HG03432 (cell line): ENCODE measurements at regions not wholly inside any gene's neighbourhood (a gene's known extent, or its start where the extent isn't known, plus 50 kb on each side); places are given as distances from the start of the nearest gene placed in this dataset.

ENCODE experiments used
- ATAC-seq: cut with Tn5 transposase; IDR thresholded peaks from one replicate; pipeline ENCODE4 v1.9.1; 2021; ENCODE audit warnings: mild to moderate bottlenecking, moderate library complexity; ENCODE audit not compliant: unreplicated experiment

DNA sequence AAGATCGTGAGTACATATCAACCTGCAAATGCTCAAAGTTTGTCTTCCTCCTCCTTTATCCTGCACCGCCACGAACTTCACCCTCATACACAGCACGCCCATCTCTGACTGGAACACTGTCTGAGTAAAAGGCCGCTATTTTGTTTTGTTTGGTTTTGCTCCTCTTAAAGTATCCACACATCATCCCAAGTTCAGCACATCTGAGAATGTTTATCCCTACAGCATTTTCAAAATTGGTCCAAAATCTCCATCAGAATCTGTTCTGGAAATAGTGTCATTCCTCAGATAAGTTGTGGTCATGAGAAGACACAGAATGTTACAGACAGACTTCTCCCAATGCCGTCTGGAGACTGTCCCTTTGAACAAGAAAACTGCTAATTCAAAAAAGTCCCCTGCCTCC, 251.6 kb upstream of the ARID1B start:
- ATAC-seq = no peak

- ATAC-seq = no peak
Measured at GRCh38 chr6:156519940-156520339, 257.2 kb upstream of the ARID1B start.

GRCh38 chr6:156517088-156517487, 260.1 kb upstream of the ARID1B start:
- ATAC-seq = no peak

DNA sequence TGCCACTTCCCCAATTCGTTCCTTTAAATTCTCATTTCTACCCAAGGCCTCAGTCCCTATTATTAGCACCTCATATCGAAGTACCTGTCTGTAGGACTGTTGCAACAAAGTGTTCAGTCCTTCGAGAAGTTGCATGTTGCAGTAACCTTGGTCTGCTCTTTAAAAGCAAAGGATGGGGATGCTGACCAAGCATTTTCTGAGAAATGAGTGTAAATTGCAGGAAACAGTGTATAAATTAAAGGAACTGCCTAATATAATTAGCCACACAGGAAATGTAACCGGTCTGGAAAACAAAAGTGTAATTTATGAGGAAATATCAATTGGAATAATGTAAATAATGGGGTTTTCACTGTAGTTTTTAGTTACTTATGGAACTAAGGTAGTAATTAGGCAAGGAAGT, 261.9 kb upstream of the ARID1B start:
- no peak for ATAC-seq

GRCh38 chr6:156513504-156513903, 263.7 kb upstream of the ARID1B start:
- no peak for ATAC-seq

DNA sequence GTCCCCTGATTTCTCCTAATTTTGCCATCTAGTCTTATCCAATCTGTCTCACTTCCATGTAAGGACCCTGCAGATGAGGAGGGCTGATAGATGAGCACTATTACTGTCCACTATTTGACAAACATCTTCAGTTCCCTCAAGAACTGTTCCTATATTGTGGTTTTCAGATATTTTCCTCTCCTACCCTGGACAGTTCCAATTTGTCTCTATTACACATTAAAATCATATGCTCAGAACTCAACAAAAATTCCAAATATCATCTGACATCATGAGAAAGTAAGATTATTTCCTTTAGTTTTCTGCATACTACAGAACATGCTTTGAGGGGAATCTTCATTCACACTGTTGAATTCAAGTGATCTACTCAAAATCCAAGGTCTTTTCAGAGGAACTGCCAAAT, 265.6 kb upstream of the ARID1B start:
- no peak for ATAC-seq

GRCh38 chr6:156511051-156511450, 266.1 kb upstream of the ARID1B start:
- ATAC-seq = no peak

- no peak for ATAC-seq
Measured at GRCh38 chr6:156510242-156510641, 266.9 kb upstream of the ARID1B start.

GRCh38 chr6:156509496-156509895, 267.7 kb upstream of the ARID1B start:
- ATAC-seq = no peak

DNA sequence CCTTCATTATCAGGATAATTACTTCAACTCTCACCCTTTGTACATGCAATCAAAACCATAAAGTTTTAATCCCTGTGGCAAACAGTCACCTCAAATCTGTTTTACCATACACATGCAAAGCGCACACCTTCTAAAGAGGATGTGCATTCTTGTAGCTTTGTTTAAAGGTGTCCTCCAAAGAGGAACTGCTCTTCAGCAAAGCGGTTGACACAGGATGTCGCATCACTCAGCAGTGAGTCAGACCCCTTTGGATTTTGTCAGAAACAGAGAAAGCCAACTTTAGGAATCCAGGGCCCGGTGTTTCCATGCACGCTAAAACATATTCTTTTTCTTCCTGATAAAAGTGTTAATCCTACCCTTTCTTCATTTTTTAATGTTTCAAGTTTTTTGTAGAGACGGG, 268.3 kb upstream of the ARID1B start:
- no peak for ATAC-seq

DNA sequence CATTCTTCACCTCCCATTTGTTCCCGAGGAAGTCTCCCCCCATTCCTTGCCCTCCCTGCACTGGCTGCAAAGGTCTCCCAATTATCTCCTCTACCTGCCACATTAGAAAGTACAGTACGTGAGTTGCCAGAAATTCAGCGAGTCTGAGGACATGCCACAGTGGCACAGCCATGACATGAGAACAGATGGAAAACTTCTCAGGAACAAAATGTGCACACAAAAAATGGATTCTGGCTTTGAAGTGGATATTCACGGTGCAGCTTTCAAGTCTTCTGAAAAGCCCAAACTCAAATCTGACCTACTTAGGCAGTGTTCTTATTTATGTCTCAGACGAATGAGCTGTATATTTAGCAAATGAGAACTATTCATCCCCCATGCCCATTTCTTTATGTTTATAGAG, 269.1 kb upstream of the ARID1B start:
- no peak for ATAC-seq

DNA sequence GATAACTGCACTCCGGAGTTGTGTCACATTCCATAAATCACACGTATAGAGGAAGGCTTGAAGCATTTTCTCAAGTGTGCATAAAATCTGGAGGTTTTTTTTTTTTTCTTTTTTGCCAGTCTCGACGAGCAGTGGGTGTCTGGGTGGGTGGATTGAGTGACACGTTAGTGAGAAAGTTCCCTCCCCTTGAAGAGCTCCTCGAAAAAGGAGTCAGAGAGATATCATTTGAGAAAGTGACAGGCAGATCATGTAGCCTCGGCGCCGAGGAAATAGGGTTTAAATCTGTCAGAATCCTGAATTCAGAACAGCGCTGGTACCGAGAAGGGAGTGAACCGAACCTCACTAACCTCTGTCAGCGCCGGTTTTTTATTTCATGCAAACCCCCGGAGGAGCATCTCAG, 269.5 kb upstream of the ARID1B start:
- ATAC-seq = no peak

DNA sequence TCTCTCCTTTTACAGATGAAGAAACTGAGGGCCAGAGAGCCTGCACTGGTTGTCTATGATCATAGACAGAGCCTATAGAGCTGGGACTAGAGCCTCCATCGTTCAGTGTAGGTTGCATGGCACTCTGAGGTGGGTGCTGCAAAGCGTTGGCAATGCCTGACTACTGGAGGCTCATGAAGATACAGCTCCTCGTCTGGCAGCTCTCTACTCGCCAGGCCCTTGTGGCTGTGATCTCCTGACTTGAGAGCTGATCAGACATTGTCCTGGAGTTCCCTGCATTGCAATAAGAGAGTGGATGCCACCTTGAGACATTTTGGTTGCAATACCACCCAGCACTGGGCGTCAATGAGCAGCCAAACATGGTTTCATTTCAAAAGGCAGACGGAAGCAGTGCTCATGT, 270.1 kb upstream of the ARID1B start:
- ATAC-seq = no peak

GRCh38 chr6:156502969-156503504, 274.1 kb upstream of the ARID1B start:
- no peak for ATAC-seq

- no peak for ATAC-seq
Measured at GRCh38 chr6:156497618-156498017, 279.6 kb upstream of the ARID1B start.

- ATAC-seq = no peak
Measured at GRCh38 chr6:156487877-156488276, 289.3 kb upstream of the ARID1B start.

DNA sequence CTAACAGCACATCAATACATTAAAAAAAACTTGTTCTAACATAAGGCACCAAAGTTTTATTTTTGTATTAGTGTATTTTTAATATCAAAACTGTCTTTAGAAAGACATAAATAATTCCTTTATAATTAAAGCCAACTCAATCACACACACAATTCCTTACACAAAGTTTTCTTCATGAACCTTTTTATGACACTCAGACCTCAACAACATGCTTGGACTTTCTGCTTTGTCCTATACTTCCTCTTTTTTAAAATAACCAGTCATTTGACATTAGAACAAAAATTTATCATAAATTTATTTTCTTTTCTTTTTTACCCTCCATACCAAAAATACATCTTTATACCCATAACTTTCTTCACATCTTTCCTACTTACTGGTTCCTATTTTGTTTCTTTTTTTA, 292.0 kb upstream of the ARID1B start:
- no peak for ATAC-seq

DNA sequence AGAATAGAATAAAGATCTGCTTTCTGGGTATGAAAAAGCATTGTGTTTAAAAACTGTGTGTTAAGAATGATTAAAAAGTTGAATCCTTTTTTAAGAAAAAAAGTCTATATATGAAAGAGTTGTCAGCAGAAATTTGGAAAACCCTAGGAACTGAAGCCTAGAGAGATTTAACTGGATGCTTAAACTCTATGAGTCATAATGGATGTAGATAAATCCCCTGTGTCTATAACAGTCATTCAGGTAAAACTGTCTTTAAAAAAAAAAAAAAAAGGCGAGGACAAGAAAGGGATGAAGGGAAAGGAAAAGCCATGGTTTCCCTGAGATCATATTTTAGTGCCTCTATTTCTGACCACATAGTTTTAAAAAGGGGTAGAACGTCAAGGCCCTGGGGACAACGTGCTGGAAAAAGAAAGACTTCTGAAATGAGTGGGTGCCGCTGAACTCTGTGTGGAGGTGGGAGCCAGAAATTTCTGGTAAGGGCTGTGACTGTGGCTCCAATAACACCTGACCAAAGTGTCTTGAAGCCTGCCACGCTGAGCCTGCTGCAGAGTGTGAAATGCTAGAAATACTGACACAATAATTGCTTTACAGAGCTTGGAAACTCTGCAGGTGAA, 302.6 kb upstream of the ARID1B start:
- ATAC-seq = peak; percentile 69

DNA sequence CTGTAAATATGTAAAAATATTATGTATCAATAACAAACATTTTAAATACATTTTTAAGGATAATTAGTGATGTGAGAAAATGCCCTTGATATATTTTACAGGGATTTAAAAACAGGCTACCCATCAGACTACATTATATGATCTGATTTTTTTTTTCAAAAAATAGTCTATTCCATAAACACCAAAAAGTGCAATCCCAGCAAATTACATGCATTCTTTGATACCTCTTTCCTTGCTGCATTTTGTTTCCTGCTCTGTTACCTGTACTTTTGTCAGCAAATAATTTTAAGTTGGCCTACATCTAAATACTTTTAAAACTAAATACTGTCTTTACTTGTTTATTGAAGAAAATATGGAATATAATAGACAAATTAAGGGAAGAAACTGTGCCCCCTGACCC, 306.2 kb upstream of the ARID1B start:
- no peak for ATAC-seq

DNA sequence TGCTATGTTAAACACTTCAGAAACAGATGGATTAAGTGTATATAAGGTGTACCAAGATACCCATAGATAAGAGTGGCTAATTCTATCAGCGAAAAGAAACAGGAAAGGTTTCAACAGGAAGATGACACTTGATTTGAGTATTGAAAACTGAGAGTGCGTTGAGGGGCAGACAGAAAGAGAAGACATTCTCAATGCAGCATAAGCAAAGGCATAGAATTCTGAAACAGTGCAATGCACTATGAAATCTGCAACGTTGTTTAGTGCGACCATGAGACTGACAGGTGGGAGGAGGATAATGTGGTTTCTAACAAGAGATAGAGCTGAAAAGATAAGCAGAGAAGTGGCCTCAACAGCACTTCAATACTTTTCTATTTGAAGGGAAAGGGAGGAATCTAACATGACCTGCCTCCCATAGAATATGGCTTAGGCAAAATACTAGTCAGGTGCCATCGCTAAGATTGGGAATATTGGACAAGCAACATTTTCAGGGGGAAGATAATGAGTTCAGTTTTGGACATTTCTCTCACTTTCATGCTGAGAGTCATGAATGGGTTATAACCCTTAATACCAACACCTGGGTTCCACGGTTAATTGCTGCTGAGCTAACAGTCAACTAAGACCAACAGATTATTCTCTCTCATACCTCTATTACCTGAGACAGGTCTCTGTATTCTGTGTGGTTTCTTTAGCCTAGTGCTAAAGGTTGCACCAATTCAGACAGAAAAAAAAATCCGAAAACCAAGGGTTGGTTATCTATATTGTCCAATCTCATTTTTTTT, 312.9 kb upstream of the ARID1B start:
- peak; percentile 64 for ATAC-seq

- ATAC-seq = no peak
Measured at GRCh38 chr6:156461647-156462046, 315.5 kb upstream of the ARID1B start.

- no peak for ATAC-seq
Measured at GRCh38 chr6:156457601-156458000, 319.6 kb upstream of the ARID1B start.
